HG03025 (cell line): ENCODE measurements at regions not wholly inside any gene's neighbourhood (a gene's known extent, or its start where the extent isn't known, plus 50 kb on each side); places are given as distances from the start of the nearest gene placed in this dataset.

Experiments
- ATAC-seq: cut with Tn5 transposase; IDR thresholded peaks from one replicate; pipeline ENCODE4 v1.9.1; 2021; ENCODE audit warnings: mild to moderate bottlenecking, moderate library complexity; ENCODE audit not compliant: unreplicated experiment, low FRiP score

GRCh38 chr5:74182603-74183002, 457.9 kb downstream of the ENC1 start:
- no peak for ATAC-seq

DNA sequence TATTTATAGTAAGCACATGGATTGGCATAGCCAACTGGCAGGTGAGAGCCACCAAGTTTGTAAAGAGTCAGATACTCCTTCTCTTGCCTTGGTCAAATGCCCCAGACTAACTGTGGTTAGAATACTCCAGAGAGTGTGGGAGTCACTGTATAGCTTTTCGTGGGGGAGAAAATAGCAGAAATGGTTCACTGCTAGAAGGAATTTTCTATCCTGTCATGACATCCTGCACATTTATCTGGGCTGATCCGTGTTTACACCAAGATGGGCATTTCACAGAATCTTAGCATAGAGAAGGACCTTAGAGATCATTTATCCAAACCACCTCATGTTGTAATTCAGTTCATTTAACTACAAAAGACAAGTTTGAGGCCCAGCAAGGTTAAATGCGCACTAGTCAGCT, 460.8 kb downstream of the ENC1 start:
- ATAC-seq: no peak

GRCh38 chr5:74179179-74179578, 461.3 kb downstream of the ENC1 start:
- no peak for ATAC-seq

GRCh38 chr5:74177961-74178360, 462.6 kb downstream of the ENC1 start:
- no peak for ATAC-seq

GRCh38 chr5:74174366-74174765, 466.2 kb downstream of the ENC1 start:
- no peak for ATAC-seq

GRCh38 chr5:74173665-74174064, 466.9 kb downstream of the ENC1 start:
- no peak for ATAC-seq

GRCh38 chr5:74173241-74173640, 467.3 kb downstream of the ENC1 start:
- ATAC-seq: no peak

- no peak for ATAC-seq
Observed at GRCh38 chr5:74169701-74170100, 470.8 kb downstream of the ENC1 start.

DNA sequence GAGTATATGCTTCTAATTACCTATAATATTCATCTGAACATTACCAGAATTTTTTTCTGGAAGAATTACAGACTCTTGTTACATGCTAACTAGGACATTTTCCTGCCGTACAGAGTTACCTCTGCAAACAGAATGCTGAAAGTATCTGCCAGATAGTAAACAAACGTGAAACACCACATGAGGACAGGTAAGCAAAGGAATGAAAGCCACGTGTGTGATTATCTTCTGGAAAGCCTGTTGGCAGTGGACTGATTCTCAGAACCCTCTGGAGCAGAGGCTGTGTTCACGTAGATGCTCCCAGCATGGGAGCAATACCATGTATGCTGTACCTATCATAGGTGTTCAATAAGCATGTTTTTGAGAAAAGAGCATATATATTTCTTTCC, 472.6 kb downstream of the ENC1 start:
- no peak for ATAC-seq

- ATAC-seq: no peak
Observed at GRCh38 chr5:74167206-74167929, 473.2 kb downstream of the ENC1 start.

DNA sequence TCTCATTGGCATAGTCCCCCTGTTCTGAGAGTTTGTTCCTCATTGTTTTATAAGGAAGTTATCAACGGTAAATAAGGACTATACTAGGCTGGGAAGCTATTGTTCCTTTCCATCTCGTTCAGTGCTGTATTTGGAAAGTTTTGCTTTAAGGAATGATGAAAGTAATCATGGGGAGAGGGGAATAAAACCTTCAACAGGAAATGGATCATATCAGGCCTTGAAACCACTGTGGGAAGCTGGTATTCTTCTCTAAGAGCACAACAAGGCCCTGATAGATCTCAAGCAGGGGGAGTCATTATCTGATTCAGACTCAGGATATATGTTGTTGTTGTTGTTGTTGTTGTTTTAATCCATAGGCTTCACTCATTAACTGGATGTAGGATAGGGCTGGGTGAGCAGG, 474.5 kb downstream of the ENC1 start:
- no peak for ATAC-seq

DNA sequence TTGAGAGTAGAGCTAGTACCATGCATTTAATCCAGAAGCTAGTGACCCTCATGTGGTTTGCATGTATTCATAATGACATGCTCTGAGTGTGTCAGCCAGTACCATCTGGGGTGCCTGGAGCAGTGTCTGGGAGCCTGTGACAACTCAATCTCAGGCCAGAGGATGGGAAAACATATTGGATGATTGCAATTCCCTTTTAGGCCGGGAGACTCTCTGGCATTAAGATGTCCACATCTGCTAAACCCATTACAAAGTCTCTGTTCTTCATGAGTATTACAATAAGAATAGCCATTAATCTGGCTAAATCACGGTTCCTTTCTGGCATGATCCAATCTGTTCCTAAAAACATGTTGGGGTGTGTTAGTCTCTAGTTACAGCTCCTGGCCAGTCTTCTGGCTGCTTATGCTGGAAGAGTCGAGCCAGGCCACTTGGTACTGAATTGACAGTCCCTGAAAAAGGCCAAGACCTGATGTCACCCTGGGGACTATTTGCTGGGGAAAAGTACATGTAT, 475.7 kb downstream of the ENC1 start:
- no peak for ATAC-seq

- no peak for ATAC-seq
Observed at GRCh38 chr5:74162524-74162923, 478.0 kb downstream of the ENC1 start.

DNA sequence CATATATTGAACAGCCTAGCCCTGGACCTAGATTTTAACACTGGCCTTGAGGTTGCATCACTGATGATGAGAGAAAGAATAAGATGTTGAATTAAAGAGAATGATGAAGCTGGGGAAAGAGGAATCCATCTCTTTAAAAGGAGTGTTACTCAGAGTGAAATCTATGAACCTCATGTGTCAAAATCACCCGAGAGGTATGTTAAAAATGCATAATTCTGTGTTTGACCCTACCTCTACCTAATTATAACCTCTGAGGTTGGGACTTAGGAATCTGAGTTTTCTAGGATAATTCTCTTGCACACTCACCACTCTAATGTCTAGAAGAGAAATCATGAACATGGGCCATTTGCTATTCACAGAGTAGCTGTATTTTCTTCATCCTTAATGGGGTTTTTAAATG, 479.4 kb downstream of the ENC1 start:
- no peak for ATAC-seq

GRCh38 chr5:74156728-74157383, 483.7 kb downstream of the ENC1 start:
- no peak for ATAC-seq

GRCh38 chr5:74155501-74155900, 485.0 kb downstream of the ENC1 start:
- ATAC-seq: no peak

- no peak for ATAC-seq
Observed at GRCh38 chr5:74154526-74154925, 486.0 kb downstream of the ENC1 start.

GRCh38 chr5:74153255-74153790, 487.2 kb downstream of the ENC1 start:
- ATAC-seq: no peak

DNA sequence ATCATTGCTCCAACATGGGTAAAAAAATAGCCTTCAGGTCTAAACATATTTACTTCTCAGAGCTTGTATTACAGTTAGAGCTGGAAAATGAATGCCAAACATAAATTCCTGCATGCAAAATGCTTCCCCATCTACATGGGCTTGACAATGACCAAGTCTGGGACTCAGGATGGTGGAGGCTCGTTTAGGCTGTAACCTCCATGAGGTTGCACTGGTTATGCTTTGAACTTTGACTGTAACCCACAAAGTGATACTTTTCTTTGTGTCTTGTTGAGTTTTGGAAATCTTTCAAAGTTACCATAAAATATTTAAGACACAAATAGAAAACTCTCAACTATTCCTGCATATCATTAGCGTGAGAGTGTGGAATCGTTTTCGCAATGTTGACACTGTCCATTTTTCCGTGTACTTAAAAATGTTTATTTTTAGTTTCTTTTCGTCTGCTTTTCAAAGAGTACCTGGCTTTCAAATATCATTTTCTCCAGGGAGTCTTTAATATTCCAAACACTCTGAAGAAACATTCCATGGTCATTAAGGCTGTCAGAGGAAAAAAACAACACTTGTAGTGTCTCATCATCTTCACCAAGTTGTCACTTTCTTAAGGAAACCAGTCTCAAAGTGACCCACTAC, 487.8 kb downstream of the ENC1 start:
- no peak for ATAC-seq

- ATAC-seq: no peak
Observed at GRCh38 chr5:74152136-74152535, 488.4 kb downstream of the ENC1 start.

DNA sequence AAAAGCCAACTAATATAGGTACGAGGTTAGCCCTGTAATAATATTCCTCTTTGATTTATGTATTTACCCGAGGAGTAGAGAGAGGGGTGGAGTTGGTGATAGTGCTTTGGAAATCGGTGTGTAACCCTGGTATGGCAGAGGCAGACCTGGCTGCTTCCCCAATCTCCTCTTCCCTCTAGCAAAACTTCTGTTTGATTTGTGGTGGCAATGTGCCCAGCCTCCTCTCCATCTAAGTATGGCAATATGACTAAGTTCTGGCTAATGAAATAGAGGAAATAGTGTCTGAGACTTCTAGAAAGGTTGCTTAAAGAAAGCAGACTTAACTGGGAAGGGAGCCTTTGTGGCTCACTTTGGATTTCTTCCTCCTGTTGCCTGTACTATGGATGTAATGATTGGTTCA, 491.1 kb downstream of the ENC1 start:
- ATAC-seq: no peak
